BLaER1 (cell line): ENCODE measurements at regions not wholly inside any gene's neighbourhood (a gene's known extent, or its start where the extent isn't known, plus 50 kb on each side); places are given as distances from the start of the nearest gene placed in this dataset.
A peak's percentile ranks its signal among the peaks of the same experiment; 100 is the strongest.

ENCODE experiments used
- H3K27ac ChIP-seq: shearing (Covaris generic); formaldehyde crosslinking; 2 replicates; pipeline ENCODE4 v1.8.1; 2022
- H3K27me3 ChIP-seq: shearing (Covaris generic); formaldehyde crosslinking; 2 replicates; pipeline ENCODE4 v1.8.1; 2022
- H3K36me3 ChIP-seq: shearing (Covaris generic); formaldehyde crosslinking; 2 replicates; pipeline ENCODE4 v1.8.1; 2022
- H3K4me1 ChIP-seq: shearing (Covaris generic); formaldehyde crosslinking; 2 replicates; pipeline ENCODE4 v1.8.1; 2022
- H3K4me2 ChIP-seq: shearing (Covaris generic); formaldehyde crosslinking; 2 replicates; pipeline ENCODE4 v1.8.1; 2022
- H3K4me3 ChIP-seq: shearing (Covaris generic); formaldehyde crosslinking; 2 replicates; pipeline ENCODE4 v1.8.1; 2022
- H3K9ac ChIP-seq: shearing (Covaris generic); formaldehyde crosslinking; 2 replicates; pipeline ENCODE4 v1.8.1; 2022
- H3K9me3 ChIP-seq: shearing (Covaris generic); formaldehyde crosslinking; 2 replicates; pipeline ENCODE4 v1.8.1; 2022
- H4K20me1 ChIP-seq: shearing (Covaris generic); formaldehyde crosslinking; 2 replicates; pipeline ENCODE4 v1.8.1; 2022
- Cebpa-rat ChIP-seq: shearing (Covaris generic); IDR thresholded peaks from 2 replicates; pipeline ENCODE4 v1.8.1; 2022

DNA sequence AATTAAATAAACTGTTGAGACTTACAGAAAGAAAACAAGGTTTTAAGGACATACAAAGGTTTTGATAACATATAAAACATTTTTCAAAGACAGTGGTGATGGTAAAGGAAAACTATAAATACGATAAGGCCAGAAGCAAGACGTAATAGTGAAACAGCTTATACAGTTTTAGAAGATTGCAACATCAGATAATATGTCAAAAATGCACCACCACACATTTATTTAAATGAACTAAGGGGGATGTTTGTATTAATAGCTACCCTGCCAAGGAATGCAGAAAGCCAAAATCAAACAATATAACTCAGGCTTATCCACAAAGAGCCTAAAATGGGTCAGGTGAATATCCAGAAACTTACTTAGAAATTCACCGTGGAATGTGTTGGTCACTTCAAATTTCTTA lies 981.6 kb upstream of the FAT3 start:
- Histone ChIP-seq H3K4me2 (no peak overlapping the region), H3K4me3 (no peak overlapping the region), H3K27me3 (no peaks in the 10 kb centered on the region), H3K9ac (no peak overlapping the region), H3K36me3 (no peaks in the 10 kb centered on the region), H4K20me1 (no peaks in the 10 kb centered on the region), H3K27ac (no peak overlapping the region), H3K4me1 (no peaks in the 10 kb centered on the region), H3K9me3 (no peaks in the 10 kb centered on the region)
- TF ChIP-seq Cebpa-rat, result no peak

DNA sequence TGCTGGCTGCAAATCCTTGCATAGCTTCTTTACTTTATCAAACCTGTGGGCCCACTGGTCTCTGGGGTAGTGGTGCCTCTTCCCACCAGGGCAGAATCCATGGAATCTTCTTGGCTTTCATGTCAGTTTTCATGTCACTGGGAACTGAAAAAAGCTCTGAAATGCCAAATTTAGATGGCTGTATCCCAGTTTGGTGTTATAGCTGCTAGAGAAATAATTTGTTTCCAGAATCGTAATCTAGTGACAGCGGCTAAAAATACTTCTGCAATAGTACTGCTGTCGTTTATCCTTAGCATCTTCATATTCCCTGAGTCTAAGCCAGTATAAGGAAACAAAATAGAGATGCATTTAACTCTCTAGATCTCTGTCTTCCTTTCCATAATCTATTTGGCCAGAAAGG lies 983.4 kb upstream of the FAT3 start:
- TF ChIP-seq Cebpa-rat, result no peak

DNA sequence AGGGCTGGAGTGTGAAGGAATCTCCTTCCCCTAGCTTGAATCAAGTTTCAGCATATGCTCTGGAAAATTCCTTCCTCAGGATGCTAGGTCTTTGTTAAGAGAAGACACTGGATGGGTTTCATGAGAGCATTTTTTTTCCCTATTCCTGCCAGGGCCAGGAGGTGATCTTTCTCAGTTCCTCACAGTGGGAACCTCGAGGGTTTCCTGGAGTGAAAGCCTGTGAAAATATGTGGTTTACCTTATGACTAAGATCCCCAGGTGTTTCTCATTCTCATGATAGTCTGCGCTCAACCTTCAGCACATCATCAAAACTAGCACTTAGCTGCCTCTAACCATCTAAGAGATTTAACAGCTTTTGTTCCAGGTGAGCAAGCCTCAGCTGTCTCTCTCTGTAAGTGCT lies 985.3 kb upstream of the FAT3 start:
- H3K4me1 ChIP-seq, result no peaks in the 10 kb centered on the region
- no peaks in the 10 kb centered on the region for H3K27me3 ChIP-seq
- H3K36me3 ChIP-seq, result no peaks in the 10 kb centered on the region
- H4K20me1 ChIP-seq, result no peaks in the 10 kb centered on the region
- H3K9me3 ChIP-seq, result no peaks in the 10 kb centered on the region
- no peak for TF ChIP-seq Cebpa-rat
- H3K4me2 ChIP-seq, result no peak overlapping the region
- no peak overlapping the region for H3K9ac ChIP-seq
- H3K4me3 ChIP-seq, result no peak overlapping the region
- H3K27ac ChIP-seq, result no peak overlapping the region

More for the DNA sequence above, 983.4 kb upstream of the FAT3 start:
- no peak overlapping the region for H3K4me3 ChIP-seq
- H3K36me3 ChIP-seq, result no peaks in the 10 kb centered on the region
- no peaks in the 10 kb centered on the region for H3K27me3 ChIP-seq
- H3K9me3 ChIP-seq, result no peaks in the 10 kb centered on the region
- no peaks in the 10 kb centered on the region for H4K20me1 ChIP-seq
- H3K4me2 ChIP-seq, result no peak overlapping the region
- no peaks in the 10 kb centered on the region for H3K4me1 ChIP-seq
- H3K27ac ChIP-seq, result no peak overlapping the region
- H3K9ac ChIP-seq, result no peak overlapping the region

DNA sequence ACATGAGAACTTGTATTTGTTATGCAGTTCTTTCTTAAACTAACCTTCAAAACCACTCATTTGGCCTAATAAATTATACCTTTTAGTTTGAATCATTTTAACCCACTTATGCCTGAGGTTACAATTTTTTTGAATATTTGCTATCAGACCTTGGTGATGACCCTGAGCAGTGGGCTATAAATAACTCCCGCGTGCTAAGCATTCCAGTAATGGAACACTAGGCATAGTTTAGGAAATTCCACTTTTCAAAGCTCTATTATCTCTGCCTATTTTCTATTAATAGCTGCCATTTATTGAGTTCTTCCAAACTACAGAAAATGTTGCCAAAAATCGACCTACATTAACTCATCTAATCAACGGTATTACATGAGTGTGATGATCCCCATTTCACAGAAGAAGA lies 993.4 kb upstream of the FAT3 start:
- Histone ChIP-seq H3K9ac (no peak overlapping the region), H3K4me2 (no peak overlapping the region), H3K9me3 (no peaks in the 10 kb centered on the region), H3K4me3 (no peak overlapping the region), H3K4me1 (no peaks in the 10 kb centered on the region), H3K27me3 (no peaks in the 10 kb centered on the region), H4K20me1 (no peaks in the 10 kb centered on the region), H3K27ac (no peak overlapping the region), H3K36me3 (no peaks in the 10 kb centered on the region)
- TF ChIP-seq Cebpa-rat, result no peak

DNA sequence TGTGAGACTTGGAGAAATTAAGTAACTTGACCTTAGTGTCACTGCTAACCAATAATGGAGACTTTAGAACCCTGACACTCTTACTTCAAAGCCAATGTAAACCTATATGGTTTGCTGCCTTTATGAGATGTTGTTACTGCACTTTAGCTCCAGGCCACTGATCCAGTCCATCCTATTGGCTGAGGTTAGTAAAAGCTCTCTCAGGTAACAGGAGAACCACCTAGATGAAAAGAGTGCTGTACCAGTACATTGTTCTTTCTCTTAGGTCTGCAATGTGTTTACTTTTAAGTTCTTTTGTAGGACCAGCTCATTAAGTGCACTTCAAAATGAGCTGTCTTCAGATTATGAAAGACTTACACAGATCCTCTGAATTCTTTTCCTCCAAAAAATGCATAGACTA lies 994.0 kb upstream of the FAT3 start:
- Histone ChIP-seq H4K20me1 (no peaks in the 10 kb centered on the region), H3K4me3 (no peak overlapping the region), H3K4me1 (no peaks in the 10 kb centered on the region), H3K36me3 (no peaks in the 10 kb centered on the region), H3K4me2 (no peak overlapping the region), H3K27ac (no peak overlapping the region), H3K9me3 (no peaks in the 10 kb centered on the region), H3K9ac (no peak overlapping the region), H3K27me3 (no peaks in the 10 kb centered on the region)
- no peak for TF ChIP-seq Cebpa-rat

DNA sequence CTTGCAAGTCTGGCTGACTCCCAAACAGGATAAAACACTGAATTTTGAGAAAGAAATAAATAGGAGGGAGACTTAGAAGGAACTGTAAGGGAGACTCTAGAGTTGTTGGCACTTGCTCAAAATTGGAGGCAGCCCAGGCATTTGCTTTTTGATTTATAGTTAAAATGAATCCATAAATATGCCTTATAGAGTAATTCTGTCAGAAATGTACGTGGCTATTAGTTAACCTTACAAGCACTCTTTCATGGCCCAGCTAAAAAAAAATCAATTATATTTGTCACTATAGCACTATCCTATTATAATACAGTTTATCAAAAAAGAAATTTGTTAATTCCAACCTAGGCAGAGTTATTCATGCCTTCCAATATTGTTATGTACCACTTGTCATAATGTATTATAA lies 1000.0 kb upstream of the CHORDC1 start:
- H3K4me3 ChIP-seq, result no peak overlapping the region
- H3K4me1 ChIP-seq, result no peaks in the 10 kb centered on the region
- H3K9ac ChIP-seq, result no peak overlapping the region
- TF ChIP-seq Cebpa-rat, result no peak
- no peak overlapping the region for H3K4me2 ChIP-seq
- no peak overlapping the region for H3K27ac ChIP-seq
- no peaks in the 10 kb centered on the region for H3K36me3 ChIP-seq
- no peaks in the 10 kb centered on the region for H3K9me3 ChIP-seq
- no peaks in the 10 kb centered on the region for H3K27me3 ChIP-seq
- no peaks in the 10 kb centered on the region for H4K20me1 ChIP-seq

DNA sequence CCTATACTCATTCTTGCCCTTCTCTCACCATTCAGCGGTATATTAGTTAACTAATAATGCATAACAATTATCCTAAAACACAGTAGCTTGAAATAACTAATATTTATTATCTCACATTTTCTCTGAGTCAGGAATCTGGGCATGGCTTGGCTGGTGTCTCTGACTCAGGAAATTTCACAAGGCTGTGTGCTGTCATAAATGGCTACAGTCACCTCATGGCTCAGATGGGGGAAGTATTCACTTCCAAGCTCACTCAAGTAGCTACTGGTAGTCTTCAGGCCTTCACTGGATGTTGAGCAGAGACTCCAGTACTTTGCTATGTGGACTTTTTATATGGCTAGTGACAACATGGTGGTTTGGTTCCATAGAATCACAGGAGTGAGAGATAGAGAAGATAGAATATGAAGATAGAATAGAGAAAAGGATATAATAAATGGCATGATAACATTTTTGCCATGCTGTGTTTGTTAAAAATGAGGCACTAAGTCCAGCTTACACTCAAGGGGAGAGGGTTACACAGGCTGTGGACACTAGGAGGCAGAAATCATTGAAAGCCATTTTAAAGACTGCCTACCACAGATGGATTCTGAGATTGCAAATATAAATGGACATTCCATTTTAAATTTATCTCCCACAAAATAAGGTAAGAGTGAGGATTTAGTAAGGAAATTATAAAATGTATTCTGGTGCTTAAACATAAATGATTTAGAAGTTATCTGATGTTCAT lies 997.8 kb upstream of the CHORDC1 start:
- no peaks in the 10 kb centered on the region for H3K4me1 ChIP-seq
- H3K27ac ChIP-seq, result no peak overlapping the region
- no peak overlapping the region for H3K4me3 ChIP-seq
- no peak for TF ChIP-seq Cebpa-rat
- H3K4me2 ChIP-seq, result no peak overlapping the region
- H3K9ac ChIP-seq, result no peak overlapping the region
- no peaks in the 10 kb centered on the region for H3K9me3 ChIP-seq
- no peaks in the 10 kb centered on the region for H3K27me3 ChIP-seq
- H4K20me1 ChIP-seq, result no peaks in the 10 kb centered on the region
- H3K36me3 ChIP-seq, result no peaks in the 10 kb centered on the region

DNA sequence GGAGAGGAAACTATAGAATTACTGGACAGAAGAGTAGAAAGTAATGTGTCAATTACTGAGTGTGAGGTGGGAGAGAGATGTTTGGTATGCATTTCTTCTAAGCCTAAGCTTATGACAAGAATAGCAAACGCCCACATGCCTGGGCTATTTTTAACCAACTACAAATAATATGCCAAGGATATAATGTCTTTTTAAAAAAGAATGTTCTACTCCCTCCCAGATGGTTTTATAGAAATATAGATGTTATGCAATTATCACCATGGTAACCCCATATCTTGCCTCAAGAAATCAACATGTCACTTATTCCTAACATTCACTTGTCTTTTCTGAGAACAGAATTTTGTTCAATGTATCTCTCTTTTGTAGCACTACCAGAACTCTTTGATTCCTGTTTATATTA lies 996.7 kb upstream of the CHORDC1 start:
- H3K36me3 ChIP-seq, result no peaks in the 10 kb centered on the region
- H3K4me2 ChIP-seq, result no peak overlapping the region

DNA sequence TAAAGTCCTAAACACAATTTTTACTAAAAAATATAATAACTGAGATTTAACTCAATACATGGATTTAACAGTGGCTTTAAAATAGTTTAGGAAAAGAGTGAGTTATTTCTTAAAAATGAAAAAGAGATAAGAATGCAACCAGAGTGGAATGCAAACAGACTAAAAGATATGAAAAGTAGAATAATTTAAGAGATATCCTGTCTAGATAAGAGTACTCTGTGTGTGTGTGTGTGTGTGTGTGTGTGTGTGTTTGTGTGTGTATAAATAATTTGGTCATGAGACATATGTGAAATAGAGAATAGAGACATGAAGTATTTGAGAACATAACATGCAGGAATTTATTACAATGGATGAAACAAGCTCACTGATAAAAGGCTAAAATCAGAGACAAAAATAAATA lies 986.9 kb upstream of the CHORDC1 start:
- TF ChIP-seq Cebpa-rat, result no peak
- Histone ChIP-seq H3K4me2 (no peak overlapping the region), H4K20me1 (no peaks in the 10 kb centered on the region), H3K27me3 (no peaks in the 10 kb centered on the region), H3K4me1 (no peaks in the 10 kb centered on the region), H3K36me3 (no peaks in the 10 kb centered on the region), H3K9me3 (no peaks in the 10 kb centered on the region), H3K9ac (no peak overlapping the region), H3K27ac (no peak overlapping the region), H3K4me3 (no peak overlapping the region)

More for the DNA sequence above, 996.7 kb upstream of the CHORDC1 start:
- Histone ChIP-seq H3K27me3 (no peaks in the 10 kb centered on the region), H3K9me3 (no peaks in the 10 kb centered on the region), H3K9ac (no peak overlapping the region), H3K27ac (no peak overlapping the region), H3K4me3 (no peak overlapping the region), H4K20me1 (no peaks in the 10 kb centered on the region), H3K4me1 (no peaks in the 10 kb centered on the region)
- no peak for TF ChIP-seq Cebpa-rat

DNA sequence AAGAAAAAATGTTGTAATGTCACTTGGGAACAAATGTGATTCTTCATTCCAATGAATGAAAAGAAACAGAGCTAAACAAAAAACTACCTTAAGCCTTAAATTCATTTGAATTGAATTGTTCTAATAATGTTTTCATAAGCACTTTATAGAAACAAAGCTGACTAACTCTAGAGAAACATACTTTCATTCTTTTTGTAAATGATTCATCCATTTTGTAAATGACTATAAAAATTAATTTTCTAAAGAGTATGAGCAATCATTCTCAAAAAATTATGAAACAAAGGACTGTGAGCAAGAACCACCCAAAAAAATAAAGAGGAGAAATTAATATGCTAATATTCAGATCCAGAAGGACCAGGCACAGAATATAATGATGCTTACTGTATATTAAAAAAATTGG lies 986.5 kb upstream of the CHORDC1 start:
- no peak for TF ChIP-seq Cebpa-rat
- Histone ChIP-seq H3K36me3 (no peaks in the 10 kb centered on the region), H3K4me3 (no peak overlapping the region)

DNA sequence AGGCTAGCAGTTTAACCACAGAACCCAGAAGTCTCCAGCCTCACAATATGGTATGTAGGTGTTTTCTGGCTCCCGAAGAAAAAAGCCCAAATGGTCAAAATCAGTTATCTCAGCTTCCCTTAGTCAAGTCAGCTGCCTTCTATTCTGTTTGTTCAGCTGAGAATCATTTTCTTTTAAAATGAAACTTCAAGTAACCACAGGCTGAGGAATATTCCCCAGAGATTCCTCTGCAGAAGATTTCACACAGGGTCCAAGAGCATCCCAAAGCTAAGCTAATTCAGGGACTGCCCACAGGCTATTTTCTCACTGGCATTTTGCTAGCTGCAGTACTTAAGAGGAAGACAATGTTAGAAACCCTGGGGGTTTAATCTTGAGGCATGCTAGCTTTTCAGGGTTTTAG lies 977.0 kb upstream of the CHORDC1 start:
- Histone ChIP-seq H3K9ac (no peak overlapping the region), H3K4me2 (peak overlapping the region; percentile 56), H4K20me1 (no peaks in the 10 kb centered on the region), H3K27ac (no peak overlapping the region), H3K27me3 (no peaks in the 10 kb centered on the region), H3K4me1 (peaks cover 17% of the 10 kb centered on the region), H3K36me3 (no peaks in the 10 kb centered on the region), H3K4me3 (no peak overlapping the region), H3K9me3 (no peaks in the 10 kb centered on the region)
- no peak for TF ChIP-seq Cebpa-rat

More for the DNA sequence above, 986.5 kb upstream of the CHORDC1 start:
- Histone ChIP-seq H3K4me2 (no peak overlapping the region), H3K9me3 (no peaks in the 10 kb centered on the region), H3K4me1 (no peaks in the 10 kb centered on the region), H4K20me1 (no peaks in the 10 kb centered on the region), H3K27ac (no peak overlapping the region), H3K27me3 (no peaks in the 10 kb centered on the region), H3K9ac (no peak overlapping the region)
